ENCODE measurements at regions not wholly inside any gene's neighbourhood (a gene's known extent, or its start where the extent isn't known, plus 50 kb on each side); places are given as distances from the start of the nearest gene placed in this dataset.

DNA sequence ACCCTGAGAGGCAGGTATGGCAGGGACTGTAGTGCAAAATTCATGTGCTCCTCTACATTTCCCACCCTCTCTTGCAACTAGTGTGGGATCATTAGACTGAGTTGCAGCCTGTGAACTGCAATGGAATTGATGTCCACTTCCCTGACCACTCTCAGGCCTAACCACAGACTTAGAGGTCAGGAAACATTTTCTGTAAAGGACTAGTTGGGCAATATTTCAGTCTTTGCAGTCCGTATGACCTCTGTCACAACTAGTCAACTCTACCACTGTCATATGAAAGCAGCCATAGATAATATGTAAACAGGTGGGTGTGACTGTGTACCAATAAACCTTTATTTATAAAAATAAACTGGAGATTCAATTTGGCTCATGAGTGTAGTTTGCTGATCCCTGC, 134.4 kb upstream of the TOP1 start:
- TF ChIP-seq EZH2 (IDR thresholded peaks at IDR 0.05) (no peak), POLR2AphosphoS5 (IDR thresholded peaks at IDR 0.05; ENCODE audit: borderline replicate concordance, low read depth, low read length) (no peak)
